PC-3 (cell line): ENCODE measurements at regions not wholly inside any gene's neighbourhood (a gene's known extent, or its start where the extent isn't known, plus 50 kb on each side); places are given as distances from the start of the nearest gene placed in this dataset.

Experiments
- CTCF ChIP-seq: fragments of 300-600 bp; sonication (generic); conservative IDR thresholded peaks from 2 replicates; pipeline ENCODE4 v1.5.1; 2017; ENCODE audit warnings: antibody characterized with exemption, low read depth, mild to moderate bottlenecking, low read length
- EZH2 ChIP-seq: fragments of 300-600 bp; sonication (generic); IDR thresholded peaks from one replicate; pipeline ENCODE4 v1.6.1; 2017; ENCODE audit warnings: antibody characterized with exemption, mild to moderate bottlenecking, low read length; ENCODE audit not compliant: unreplicated experiment
- EZH2phosphoT487 ChIP-seq: fragments of 300-600 bp; sonication (generic); IDR thresholded peaks from 2 replicates; pipeline ENCODE4 v1.6.1; 2018; ENCODE audit warnings: mild to moderate bottlenecking, antibody characterized with exemption, low read length, borderline replicate concordance

GRCh38 chr2:78553866-78554647, 471.4 kb upstream of the REG3G start:
- TF ChIP-seq CTCF = no peak
- no peak for TF ChIP-seq EZH2
- TF ChIP-seq EZH2phosphoT487 = no peak
